B cell (primary cell): ENCODE measurements at regions not wholly inside any gene's neighbourhood (a gene's known extent, or its start where the extent isn't known, plus 50 kb on each side); places are given as distances from the start of the nearest gene placed in this dataset.

Source experiments
- ATAC-seq: fragments of 200-7000 bp; cut with Tn5 transposase; one replicate; pipeline ENCODE4 v1.10.0; 2021; ENCODE audit warnings: low read depth, mild to moderate bottlenecking, moderate number of reproducible peaks, moderate library complexity
- CTCF ChIA-PET: fragments of 350-600 bp; sonication (Branson Sonifier 250); formaldehyde crosslinking; loops from one replicate; lab custom pipeline; 2021; ENCODE audit warnings: antibody characterized with exemption, inconsistent platforms; lab: Charles Lee
- POLR2A ChIA-PET: fragments of 350-600 bp; sonication (Branson Sonifier 250); formaldehyde crosslinking; loops from one replicate; lab custom pipeline; 2021; ENCODE audit warnings: antibody characterized with exemption; lab: Charles Lee
- DNase-seq: peaks from one replicate; pipeline ENCODE4 v3.0.0; 2013
- H2AFZ ChIP-seq: 2 replicates; pipeline ENCODE4 v1.6.1; 2012; ENCODE audit warnings: mild to moderate bottlenecking, low read depth, low read length; ENCODE audit not compliant: insufficient read depth, poor library complexity, severe bottlenecking
- H3K27ac ChIP-seq, 2 donors: 1 replicate in 1 of 2; 2 replicates in 1 of 2; pipeline ENCODE4 v1.5.1; 2012 to 2013; ENCODE audit warnings: low read length in 2 of 2, mild to moderate bottlenecking in 2 of 2, moderate library complexity in 1 of 2
- H3K27me3 ChIP-seq, 4 experiments: fragments of 200-600 bp in 1 of 4; sonication (generic) in 1 of 4; replicated peaks in 1 of 4; 1 replicate in 2 of 4; 2 replicates in 2 of 4; pipeline versions ENCODE4 v1.6.1 to v1.7.0; 2013 to 2016; ENCODE audit warnings: low read length in 3 of 4, mild to moderate bottlenecking in 2 of 4, mixed read lengths in 1 of 4, moderate library complexity in 1 of 4; ENCODE audit not compliant: insufficient read depth in 4 of 4, control insufficient read depth in 3 of 4; ENCODE audit errors: control extremely low read depth in 1 of 4
- H3K36me3 ChIP-seq, 2 experiments: replicated peaks in 1 of 2; 1 replicate in 1 of 2; 2 replicates in 1 of 2; pipeline versions ENCODE4 v1.6.1 to v1.7.1; 2013; ENCODE audit warnings: low read length in 1 of 2; ENCODE audit not compliant: insufficient read depth in 2 of 2, control insufficient read depth in 1 of 2; ENCODE audit errors: control extremely low read depth in 1 of 2, extremely low read depth in 1 of 2
- H3K4me1 ChIP-seq, 2 donors: fragments of 200-600 bp in 1 of 2; sonication (generic) in 1 of 2; 1 replicate in 1 of 2; 2 replicates in 1 of 2; pipeline versions ENCODE4 v1.5.1 to v1.6.1; 2013 to 2017; ENCODE audit warnings: low read length in 2 of 2; ENCODE audit not compliant: control insufficient read depth in 2 of 2, insufficient read depth in 2 of 2
- H3K4me2 ChIP-seq: replicated peaks from 2 replicates; pipeline ENCODE3; 2012; ENCODE audit warnings: mild to moderate bottlenecking, low read depth, low read length; ENCODE audit not compliant: poor library complexity, severe bottlenecking
- H3K4me3 ChIP-seq, 5 experiments: fragments of 200-600 bp in 1 of 5; sonication (generic) in 1 of 5; 1 replicate in 3 of 5; 2 replicates in 2 of 5; pipeline versions ENCODE4 v1.5.1 to v1.7.0; 2011 to 2016; ENCODE audit warnings: low read length in 4 of 5, mild to moderate bottlenecking in 4 of 5, low read depth in 2 of 5, control low read depth in 1 of 5, moderate library complexity in 1 of 5; ENCODE audit not compliant: insufficient read depth in 1 of 5; ENCODE audit errors: control extremely low read depth in 1 of 5, extremely low read depth in 1 of 5
- H3K79me2 ChIP-seq: fragments of 200-600 bp; sonication (generic); one replicate; pipeline ENCODE4 v1.6.0; 2016; ENCODE audit warnings: low read length; ENCODE audit not compliant: control insufficient read depth, insufficient read depth
- H3K9ac ChIP-seq: fragments of 200-600 bp; sonication (generic); 2 replicates; pipeline ENCODE4 v1.6.1; 2017; ENCODE audit warnings: mild to moderate bottlenecking, low read length, moderate library complexity
- H3K9me3 ChIP-seq, 3 donors: one replicate each; pipeline versions ENCODE4 v1.6.1 to v1.7.1; 2013; ENCODE audit warnings: low read length in 2 of 3; ENCODE audit not compliant: control insufficient read depth in 2 of 3, insufficient read depth in 1 of 3; ENCODE audit errors: control extremely low read depth in 1 of 3
- H4K20me1 ChIP-seq: 2 replicates; pipeline ENCODE4 v1.6.0; 2012; ENCODE audit warnings: mild to moderate bottlenecking, low read length; ENCODE audit not compliant: insufficient read depth, control insufficient read depth, poor library complexity, severe bottlenecking
- H3K27ac Mint-ChIP-seq: one replicate; pipeline ENCODE4 v1.8.0; 2021; ENCODE audit warnings: mixed read lengths
- H3K27me3 Mint-ChIP-seq: one replicate; pipeline ENCODE4 v1.8.0; 2021; ENCODE audit warnings: mixed read lengths
- H3K4me1 Mint-ChIP-seq: one replicate; pipeline ENCODE4 v1.8.0; 2021; ENCODE audit warnings: mixed read lengths
- H3K4me3 Mint-ChIP-seq: one replicate; pipeline ENCODE4 v1.8.0; 2021; ENCODE audit warnings: mixed read lengths
- H3K9me3 Mint-ChIP-seq: one replicate; pipeline ENCODE4 v1.8.0; 2022; ENCODE audit warnings: mixed read lengths; ENCODE audit not compliant: insufficient read depth
- CTCF ChIP-seq: fragments of 200-600 bp; IDR thresholded peaks from one replicate; pipeline ENCODE4 v1.8.0; 2022; ENCODE audit warnings: antibody characterized with exemption, mild to moderate bottlenecking
- EZH2 ChIP-seq: IDR thresholded peaks from 2 replicates; pipeline ENCODE4 v1.6.1; 2012; ENCODE audit warnings: borderline replicate concordance, low read depth, mild to moderate bottlenecking, moderate library complexity, low read length; ENCODE audit not compliant: insufficient read depth, poor library complexity, severe bottlenecking
- WGBS: methylation state at CpG from one replicate; pipeline ENCODE4 v1.1.5; 2013; ENCODE audit warnings: missing lambda C conversion rate; ENCODE audit not compliant: insufficient coverage; 5-methylcytosine and 5-hydroxymethylcytosine counted together
- intact Hi-C: fragments of 100-400 bp; cut with micrococcal nuclease; formaldehyde crosslinking; loops from one replicate; pipeline ENCODE4 v1.10.0; 2022

- no peaks in the 10 kb centered on the region for H3K9me3 Mint-ChIP-seq
- Histone ChIP-seq H3K9me3 (no peaks in the 10 kb centered on the region), H3K4me1 (no peaks in the 10 kb centered on the region), H3K4me2 (no peak overlapping the region), H4K20me1 (no peaks in the 10 kb centered on the region), H3K4me3 (no peak overlapping the region), H3K27me3 (no peaks in the 10 kb centered on the region), H3K27ac (no peak overlapping the region), H3K36me3 (no peaks in the 10 kb centered on the region), H3K79me2 (no peaks in the 10 kb centered on the region), H3K9ac (no peak overlapping the region), H2AFZ (no peak overlapping the region)
- DNase-seq = no peak
- H3K27ac Mint-ChIP-seq = no peak overlapping the region
- TF ChIP-seq EZH2 (no peak), CTCF (no peak)
- ChIA-PET POLR2A (no interaction called here), CTCF (no interaction called here)
- intact Hi-C loops = no loop called here
- no CpG with 5 or more reads among the region's 1 CpG for WGBS
- no peaks in the 10 kb centered on the region for H3K4me1 Mint-ChIP-seq
- no peak for ATAC-seq
- no peaks in the 10 kb centered on the region for H3K27me3 Mint-ChIP-seq
- H3K4me3 Mint-ChIP-seq = no peak overlapping the region
Measured at GRCh38 chr17:53168413-53168812, 654.3 kb upstream of the KIF2B start.

GRCh38 chr17:53166731-53167130, 656.0 kb upstream of the KIF2B start:
- intact Hi-C loops = no loop called here
- H3K27ac Mint-ChIP-seq = no peak overlapping the region
- H3K9ac ChIP-seq = no peak overlapping the region
- no CpG with 5 or more reads among the region's 1 CpG for WGBS
- no peaks in the 10 kb centered on the region for H3K36me3 ChIP-seq
- POLR2A ChIA-PET = no interaction called here
- H3K79me2 ChIP-seq = no peaks in the 10 kb centered on the region
- no peaks in the 10 kb centered on the region for H3K9me3 Mint-ChIP-seq
- H3K4me2 ChIP-seq = no peak overlapping the region
- no peak for TF ChIP-seq CTCF
- TF ChIP-seq EZH2 = no peak
- no peaks in the 10 kb centered on the region for H3K9me3 ChIP-seq
- no peak overlapping the region for H3K4me3 Mint-ChIP-seq
- DNase-seq = no peak
- H3K27ac ChIP-seq = no peak overlapping the region
- CTCF ChIA-PET = no interaction called here
- no peak for ATAC-seq
- H4K20me1 ChIP-seq = no peaks in the 10 kb centered on the region
- no peaks in the 10 kb centered on the region for H3K4me1 Mint-ChIP-seq
- H3K27me3 Mint-ChIP-seq = no peaks in the 10 kb centered on the region
- no peak overlapping the region for H2AFZ ChIP-seq
- no peaks in the 10 kb centered on the region for H3K4me1 ChIP-seq
- H3K27me3 ChIP-seq = no peaks in the 10 kb centered on the region
- no peak overlapping the region for H3K4me3 ChIP-seq
